ENCODE measurements at regions not wholly inside any gene's neighbourhood (a gene's known extent, or its start where the extent isn't known, plus 50 kb on each side); places are given as distances from the start of the nearest gene placed in this dataset.
"Not testable (repeated sequence)": the region's sequence is repeated elsewhere in the genome, so short reads cannot be mapped to it uniquely, and the experiment has no call there.

DNA sequence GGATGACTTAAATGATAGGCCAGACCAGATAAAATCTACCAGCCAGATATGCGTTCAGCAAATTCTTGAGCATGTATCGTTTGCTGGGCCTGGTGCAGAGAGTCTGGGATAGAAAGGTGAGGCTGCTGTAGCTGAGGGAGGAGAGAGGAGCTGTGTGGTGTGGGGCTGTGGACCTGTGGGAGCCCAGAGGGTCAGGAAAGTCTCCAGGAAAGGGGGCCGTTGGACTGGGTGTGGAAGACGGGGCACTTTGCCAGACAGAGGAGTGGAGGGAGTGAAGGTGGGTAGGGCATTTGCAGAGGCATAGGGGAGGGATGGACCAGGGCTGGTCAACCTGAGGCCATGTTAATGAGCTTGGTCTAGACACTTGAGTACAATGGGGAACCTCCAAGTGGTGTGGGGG lies 124.7 kb upstream of the UNC5B start:
- no peak for DNase-seq

- peak; percentile 32 for DNase-seq
Measured at GRCh38 chr10:71088054-71088453, 124.3 kb upstream of the UNC5B start.

- DNase-seq = peak; percentile 8
Measured at GRCh38 chr10:71088578-71088977, 123.8 kb upstream of the UNC5B start.

DNA sequence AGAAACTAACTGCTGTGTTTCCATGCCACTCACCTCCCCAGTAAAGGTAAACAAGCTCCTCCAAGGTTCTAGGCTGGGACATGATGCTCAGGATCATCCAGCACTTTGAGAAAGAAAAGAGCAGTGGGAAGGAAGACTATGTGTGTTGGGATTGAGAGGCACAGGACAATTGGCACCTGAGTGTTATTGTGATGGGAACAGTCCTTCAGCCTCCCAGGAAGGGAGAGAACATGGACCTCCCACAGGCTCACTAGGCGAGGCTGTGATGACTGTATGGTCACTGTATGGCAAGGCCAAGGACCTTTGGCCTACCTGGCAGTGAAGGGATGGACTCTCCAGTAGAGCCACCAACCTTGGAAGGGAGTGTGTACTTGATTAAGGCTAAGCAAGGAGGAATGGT lies 123.2 kb upstream of the UNC5B start:
- DNase-seq = peak; percentile 31

GRCh38 chr10:71090330-71090729 lies 122.0 kb upstream of the UNC5B start:
- DNase-seq = peak; percentile 21

- DNase-seq = peak; percentile 33
Measured at GRCh38 chr10:71090801-71091200, 121.6 kb upstream of the UNC5B start.

DNA sequence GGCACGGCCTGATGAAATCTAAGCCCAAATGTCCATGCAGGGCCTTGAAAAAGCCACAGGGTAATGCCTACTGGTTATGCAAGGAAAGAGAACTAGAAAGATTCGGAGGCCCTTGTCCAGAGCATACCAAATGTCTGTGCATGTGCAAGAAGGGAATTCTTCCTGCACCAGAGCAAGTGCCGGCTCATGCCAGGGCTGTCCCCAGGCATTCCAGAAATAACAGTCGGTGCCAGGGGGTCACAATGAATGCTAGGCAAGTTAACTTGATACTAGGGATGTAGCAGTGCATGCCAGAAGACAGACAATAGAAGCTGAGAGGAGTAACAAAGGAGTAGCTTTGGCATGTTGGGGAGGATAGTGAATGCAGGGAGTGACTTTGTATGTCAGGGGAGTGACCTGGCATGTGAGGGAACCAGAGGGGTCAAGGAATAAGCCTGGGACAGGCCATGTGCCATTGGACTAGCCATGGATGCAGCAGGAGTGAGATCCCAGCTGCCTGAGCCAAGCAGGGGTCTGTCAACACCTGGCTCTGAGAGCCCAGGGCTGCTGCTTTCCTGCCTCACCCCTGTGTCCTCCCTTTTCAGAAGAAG lies 119.5 kb upstream of the UNC5B start:
- peak; percentile 38 for DNase-seq

- DNase-seq = peak; percentile 23
Measured at GRCh38 chr10:71093531-71093930, 118.8 kb upstream of the UNC5B start.

- no peak for DNase-seq
Measured at GRCh38 chr10:71094712-71095390, 117.5 kb upstream of the UNC5B start.

GRCh38 chr10:71099731-71100361 lies 112.5 kb upstream of the UNC5B start:
- no peak for DNase-seq

GRCh38 chr10:71103961-71104360 lies 108.4 kb upstream of the UNC5B start:
- no peak for DNase-seq

DNA sequence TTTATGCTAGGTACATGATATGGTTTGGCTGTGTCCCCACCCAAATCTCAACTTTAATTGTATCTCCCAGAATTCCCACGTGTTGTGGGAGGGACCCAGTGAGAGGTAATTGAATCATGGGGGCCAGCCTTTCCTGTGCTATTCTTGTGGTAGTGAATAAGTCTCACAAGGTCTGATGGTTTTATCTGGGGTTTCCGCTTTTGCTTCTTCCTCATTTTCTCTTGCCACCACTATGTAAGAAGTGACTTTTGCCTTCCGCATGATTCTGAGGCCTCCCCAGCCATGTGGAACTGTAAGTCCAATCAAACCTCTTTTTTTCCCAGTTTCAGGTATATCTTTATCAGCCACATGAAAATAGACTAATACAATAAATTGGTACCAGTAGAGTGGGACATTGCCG lies 106.2 kb upstream of the UNC5B start:
- not testable (repeated sequence) for DNase-seq

DNA sequence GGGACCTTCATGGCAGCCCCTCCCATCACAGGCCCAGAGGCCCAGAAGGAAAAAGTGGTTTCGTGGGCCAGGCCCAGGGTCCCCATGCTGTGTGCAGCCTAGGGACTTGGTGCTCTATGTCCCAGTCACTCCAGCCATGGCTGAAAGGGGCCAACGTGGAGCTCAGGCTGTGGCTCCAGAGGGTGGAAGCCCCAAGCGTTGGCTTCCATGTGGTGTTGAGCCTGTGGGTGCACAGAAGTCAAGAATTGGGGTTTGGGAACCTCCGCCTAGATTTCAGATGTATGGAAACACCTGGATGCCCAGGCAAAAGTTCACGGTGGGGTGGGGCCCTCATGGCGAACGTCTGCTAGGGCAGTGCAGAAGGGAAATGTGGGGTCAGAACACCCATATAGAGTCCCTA lies 105.3 kb upstream of the UNC5B start:
- not testable (repeated sequence) for DNase-seq

GRCh38 chr10:71108042-71108441 lies 104.3 kb upstream of the UNC5B start:
- DNase-seq = not testable (repeated sequence)

DNA sequence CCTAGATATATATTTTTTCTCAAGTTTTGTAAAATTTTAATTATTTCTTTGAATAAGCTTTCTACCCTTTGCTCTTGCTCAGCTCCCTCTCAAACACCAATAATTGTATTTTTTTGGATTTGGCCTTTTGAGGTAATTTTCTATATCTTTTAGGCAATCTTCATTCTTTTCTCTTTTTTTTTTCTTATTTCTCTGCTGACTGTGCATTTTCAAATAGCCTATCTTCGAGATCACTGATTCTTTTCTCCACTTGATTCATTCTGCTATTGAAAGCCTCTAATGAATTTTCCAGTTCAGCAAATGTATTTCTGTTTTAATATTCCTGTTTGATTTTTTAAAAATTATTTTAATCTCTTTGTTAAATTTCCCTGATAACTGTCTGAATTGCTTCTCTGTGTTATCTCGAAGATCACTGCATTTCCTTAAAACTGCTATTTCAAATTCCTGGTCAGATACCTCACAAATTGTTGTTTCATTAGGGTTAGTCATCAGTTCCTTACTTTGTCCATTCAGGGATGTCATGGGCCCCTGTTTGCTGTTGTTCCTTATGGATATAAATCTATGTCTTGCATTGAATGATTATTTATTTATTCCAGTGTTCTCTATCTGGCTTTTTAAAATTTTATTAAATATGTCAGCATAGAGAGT lies 100.1 kb upstream of the UNC5B start:
- DNase-seq = no peak

GRCh38 chr10:71116426-71116825 lies 95.9 kb upstream of the UNC5B start:
- DNase-seq = no peak

DNA sequence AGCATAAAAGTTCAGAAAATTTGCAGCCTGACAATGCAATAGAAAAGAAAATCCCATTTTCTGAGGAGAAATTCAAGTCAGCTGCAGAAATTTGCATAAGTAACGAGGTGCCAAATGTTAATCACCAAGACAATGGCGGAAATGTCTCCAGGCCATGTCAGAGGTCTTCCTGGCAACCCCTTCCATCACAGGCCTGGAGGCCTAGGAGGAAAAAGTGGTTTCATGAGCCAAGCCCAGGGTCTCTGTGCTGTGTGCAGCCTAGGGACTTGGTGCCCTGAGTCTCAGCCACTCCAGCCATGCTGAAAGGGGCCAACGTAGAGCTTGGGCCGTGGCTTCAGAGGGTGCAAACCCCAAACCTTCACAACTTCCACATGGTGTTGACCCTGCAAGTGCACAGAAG lies 94.8 kb upstream of the UNC5B start:
- not testable (repeated sequence) for DNase-seq

DNA sequence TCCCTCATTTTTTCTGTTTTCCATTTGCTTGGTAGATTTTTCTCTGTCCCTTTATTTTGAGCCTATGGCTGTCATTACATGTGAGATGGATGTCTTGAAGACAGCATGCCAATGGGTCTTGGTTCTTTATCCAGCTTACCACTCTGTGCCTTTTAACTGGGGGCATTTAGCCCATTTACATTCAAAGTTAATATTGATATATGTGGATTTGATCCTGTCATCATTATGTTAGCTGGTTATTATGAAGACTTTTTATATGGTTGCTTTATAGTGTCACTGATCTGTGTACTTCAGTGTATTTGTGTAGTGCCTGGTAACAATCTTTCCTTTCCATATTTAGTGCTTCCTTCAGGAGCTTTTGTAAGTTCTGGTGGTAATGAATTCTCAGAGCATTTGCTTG lies 89.3 kb upstream of the UNC5B start:
- DNase-seq = no peak

DNA sequence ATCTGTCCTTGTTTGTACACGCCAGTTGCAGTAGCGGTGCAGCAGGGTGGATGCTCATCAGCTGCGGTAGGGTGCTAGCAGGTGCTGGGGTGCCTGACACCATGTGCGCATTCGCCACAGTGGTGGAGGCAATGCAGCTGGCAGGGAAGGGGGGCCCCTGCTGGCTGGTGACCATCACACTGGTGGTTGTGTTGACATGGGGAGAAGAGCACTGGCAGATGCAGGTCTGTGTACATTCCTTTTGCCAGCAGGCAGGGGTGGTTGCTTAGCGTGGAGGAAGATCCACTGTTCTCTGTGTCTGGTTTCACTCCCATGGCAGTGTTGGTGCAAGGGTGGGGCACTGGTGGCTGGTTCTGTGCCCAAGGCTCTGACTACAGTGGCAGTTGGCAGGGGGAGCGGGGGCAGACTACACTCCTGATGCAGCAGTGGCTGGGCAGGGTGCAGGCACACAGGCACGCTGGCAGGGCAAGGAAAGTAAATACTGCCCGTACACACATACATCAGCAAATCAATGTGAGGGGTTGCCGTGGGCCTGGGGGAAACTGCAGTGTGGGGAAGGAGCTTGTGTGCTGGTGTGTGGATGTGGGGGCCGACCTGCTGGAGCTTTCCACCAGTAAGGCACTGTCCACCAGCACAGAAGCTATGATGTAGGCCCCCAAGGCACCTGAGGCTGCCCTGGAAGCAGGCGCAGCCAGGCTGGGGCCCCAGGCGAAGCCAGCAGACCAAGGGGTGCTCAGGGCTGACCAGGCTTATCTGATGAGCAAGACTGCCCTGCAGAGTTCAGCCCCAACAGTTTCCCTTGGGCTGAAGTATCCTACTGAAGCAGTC lies 87.2 kb upstream of the UNC5B start:
- DNase-seq = peak; percentile 43

DNA sequence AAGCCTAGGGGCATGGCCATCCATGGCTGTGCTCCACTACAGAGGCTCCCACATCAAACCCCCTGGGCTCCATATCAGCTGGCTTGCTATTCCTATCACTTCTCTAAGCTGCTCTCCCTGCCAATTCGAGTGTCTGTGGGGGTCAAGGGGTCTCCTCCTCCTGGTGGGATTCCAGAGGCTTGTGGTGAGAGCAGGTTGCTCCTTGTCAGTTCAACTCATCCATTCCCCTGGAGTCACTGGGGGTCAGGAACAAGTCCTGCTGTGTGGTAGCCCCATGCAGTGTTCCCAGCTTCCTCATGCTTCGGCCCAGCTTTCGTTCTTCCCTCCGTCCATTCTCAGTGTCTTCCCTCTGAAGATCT lies 86.6 kb upstream of the UNC5B start:
- DNase-seq = peak; percentile 40

- DNase-seq = no peak
Measured at GRCh38 chr10:71126432-71126831, 85.9 kb upstream of the UNC5B start.

- peak; percentile 35 for DNase-seq
Measured at GRCh38 chr10:71127104-71127503, 85.3 kb upstream of the UNC5B start.

GRCh38 chr10:71127773-71128172 lies 84.6 kb upstream of the UNC5B start:
- DNase-seq = no peak

Data from islet precursor cell (in vitro differentiated cells).